Endothelial cell (in vitro differentiated cells): ENCODE measurements at regions not wholly inside any gene's neighbourhood (a gene's known extent, or its start where the extent isn't known, plus 50 kb on each side); places are given as distances from the start of the nearest gene placed in this dataset.

Source experiments
- DNase-seq: peaks from one replicate; pipeline ENCODE4 v3.0.0; 2021; ENCODE audit warnings: low spot score
- H3K27ac Mint-ChIP-seq: one replicate; pipeline ENCODE4 v1.8.0; 2021; ENCODE audit warnings: mixed read lengths, inconsistent platforms; ENCODE audit not compliant: unreplicated experiment
- H3K27me3 Mint-ChIP-seq: one replicate; pipeline ENCODE4 v1.8.0; 2021; ENCODE audit warnings: mild to moderate bottlenecking, moderate library complexity, mixed read lengths, inconsistent platforms; ENCODE audit not compliant: unreplicated experiment
- H3K36me3 Mint-ChIP-seq: one replicate; pipeline ENCODE4 v1.8.0; 2021; ENCODE audit warnings: mild to moderate bottlenecking, low read depth, mixed read lengths, inconsistent platforms; ENCODE audit not compliant: unreplicated experiment
- H3K4me1 Mint-ChIP-seq: one replicate; pipeline ENCODE4 v1.8.0; 2021; ENCODE audit warnings: mild to moderate bottlenecking, mixed read lengths, inconsistent platforms; ENCODE audit not compliant: unreplicated experiment
- H3K4me3 Mint-ChIP-seq: one replicate; pipeline ENCODE4 v1.8.0; 2021; ENCODE audit warnings: mild to moderate bottlenecking, mixed read lengths, inconsistent platforms; ENCODE audit not compliant: unreplicated experiment
- H3K9me3 Mint-ChIP-seq: one replicate; pipeline ENCODE4 v1.8.0; 2021; ENCODE audit warnings: mixed read lengths, inconsistent platforms; ENCODE audit not compliant: unreplicated experiment
- TF ChIP-seq, protein P1 (sequence below): fragments of 200-600 bp; sonication (generic); IDR thresholded peaks from one replicate; pipeline ENCODE4 v1.5.0; 2021; ENCODE audit warnings: antibody characterized with exemption; ENCODE audit not compliant: unreplicated experiment

DNA sequence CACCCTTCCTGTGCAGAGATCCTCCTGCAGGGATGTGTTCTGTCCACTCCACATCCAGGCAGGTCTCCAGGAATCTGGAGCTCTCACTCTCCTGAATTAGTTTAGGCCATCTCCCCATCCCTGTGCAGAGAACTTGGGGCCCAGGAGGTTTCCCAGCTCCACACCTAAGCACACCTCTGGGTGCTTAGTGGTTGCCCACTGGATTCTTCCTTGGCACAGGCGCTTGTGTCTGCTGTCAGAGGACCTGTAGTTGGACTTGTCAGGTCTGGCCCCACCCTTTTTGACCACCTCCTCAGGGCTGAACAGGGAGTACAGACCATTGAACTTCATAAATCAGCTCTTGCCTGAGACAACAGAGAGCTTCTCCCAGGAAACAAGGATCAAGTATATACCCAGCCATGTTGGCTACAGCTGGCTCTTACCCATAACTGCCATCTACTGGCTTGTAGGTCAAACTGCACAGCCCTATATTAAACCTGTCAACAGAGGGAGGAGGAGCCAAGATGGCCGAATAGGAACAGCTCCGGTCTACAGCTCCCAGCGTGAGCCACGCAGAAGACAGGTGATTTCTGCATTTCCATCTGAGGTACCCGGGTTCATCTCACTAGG, 275.5 kb downstream of the PPARGC1A start:
- Mint-ChIP-seq H3K36me3 (no peaks in the 10 kb centered on the region), H3K4me1 (no peaks in the 10 kb centered on the region), H3K27me3 (no peaks in the 10 kb centered on the region), H3K9me3 (no peaks in the 10 kb centered on the region), H3K4me3 (no peak overlapping the region), H3K27ac (no peak overlapping the region)
- TF ChIP-seq, protein P1, sequence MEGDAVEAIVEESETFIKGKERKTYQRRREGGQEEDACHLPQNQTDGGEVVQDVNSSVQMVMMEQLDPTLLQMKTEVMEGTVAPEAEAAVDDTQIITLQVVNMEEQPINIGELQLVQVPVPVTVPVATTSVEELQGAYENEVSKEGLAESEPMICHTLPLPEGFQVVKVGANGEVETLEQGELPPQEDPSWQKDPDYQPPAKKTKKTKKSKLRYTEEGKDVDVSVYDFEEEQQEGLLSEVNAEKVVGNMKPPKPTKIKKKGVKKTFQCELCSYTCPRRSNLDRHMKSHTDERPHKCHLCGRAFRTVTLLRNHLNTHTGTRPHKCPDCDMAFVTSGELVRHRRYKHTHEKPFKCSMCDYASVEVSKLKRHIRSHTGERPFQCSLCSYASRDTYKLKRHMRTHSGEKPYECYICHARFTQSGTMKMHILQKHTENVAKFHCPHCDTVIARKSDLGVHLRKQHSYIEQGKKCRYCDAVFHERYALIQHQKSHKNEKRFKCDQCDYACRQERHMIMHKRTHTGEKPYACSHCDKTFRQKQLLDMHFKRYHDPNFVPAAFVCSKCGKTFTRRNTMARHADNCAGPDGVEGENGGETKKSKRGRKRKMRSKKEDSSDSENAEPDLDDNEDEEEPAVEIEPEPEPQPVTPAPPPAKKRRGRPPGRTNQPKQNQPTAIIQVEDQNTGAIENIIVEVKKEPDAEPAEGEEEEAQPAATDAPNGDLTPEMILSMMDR: no peak
- DNase-seq: no peak

DNA sequence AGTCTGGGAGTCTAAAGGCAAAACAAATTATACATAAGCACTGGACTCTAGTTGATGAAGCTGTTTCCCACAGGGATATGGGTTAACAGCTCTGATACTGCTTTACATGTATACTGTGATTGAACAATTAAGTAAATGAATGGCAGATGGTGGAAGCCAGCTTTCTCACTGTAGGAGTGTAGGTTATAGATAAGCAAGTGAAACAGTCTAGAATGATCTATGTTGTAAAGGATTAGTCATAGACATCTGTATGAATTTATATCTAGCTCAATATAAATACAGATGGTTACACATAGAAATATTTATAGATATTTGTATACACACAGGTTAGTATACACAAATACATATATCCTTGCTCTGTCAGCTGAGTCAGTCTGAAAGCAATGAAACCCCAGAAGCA, 276.1 kb downstream of the PPARGC1A start:
- no peak for DNase-seq

DNA sequence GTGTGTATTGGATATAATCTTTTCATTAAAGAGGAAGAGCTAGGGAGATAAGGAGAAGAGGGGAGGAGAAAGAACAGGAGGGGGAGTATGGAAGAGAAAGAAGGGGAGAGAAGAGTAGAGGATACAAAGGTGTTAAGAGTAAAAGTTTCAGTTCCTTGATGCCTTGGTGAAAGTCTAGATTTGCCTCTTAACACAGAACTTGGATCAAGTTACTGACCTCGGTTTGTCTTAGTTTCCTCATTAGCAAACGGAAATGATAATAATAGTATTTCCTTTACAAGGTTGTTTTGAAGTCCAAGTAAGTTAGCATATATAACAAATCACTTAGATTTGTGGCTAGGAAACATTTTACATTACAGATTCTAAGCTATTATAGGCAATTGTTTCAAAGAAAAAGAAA, 287.1 kb downstream of the PPARGC1A start:
- H3K27ac Mint-ChIP-seq: no peak overlapping the region
- no peak overlapping the region for H3K4me3 Mint-ChIP-seq
- no peaks in the 10 kb centered on the region for H3K27me3 Mint-ChIP-seq
- no peaks in the 10 kb centered on the region for H3K36me3 Mint-ChIP-seq
- H3K9me3 Mint-ChIP-seq: no peaks in the 10 kb centered on the region
- DNase-seq: no peak
- TF ChIP-seq, protein P1: no peak
- H3K4me1 Mint-ChIP-seq: no peaks in the 10 kb centered on the region

More for the DNA sequence above, 276.1 kb downstream of the PPARGC1A start:
- H3K27me3 Mint-ChIP-seq: no peaks in the 10 kb centered on the region
- no peaks in the 10 kb centered on the region for H3K36me3 Mint-ChIP-seq
- no peak overlapping the region for H3K27ac Mint-ChIP-seq
- TF ChIP-seq, protein P1: no peak
- no peaks in the 10 kb centered on the region for H3K9me3 Mint-ChIP-seq
- H3K4me1 Mint-ChIP-seq: no peaks in the 10 kb centered on the region
- no peak overlapping the region for H3K4me3 Mint-ChIP-seq

DNA sequence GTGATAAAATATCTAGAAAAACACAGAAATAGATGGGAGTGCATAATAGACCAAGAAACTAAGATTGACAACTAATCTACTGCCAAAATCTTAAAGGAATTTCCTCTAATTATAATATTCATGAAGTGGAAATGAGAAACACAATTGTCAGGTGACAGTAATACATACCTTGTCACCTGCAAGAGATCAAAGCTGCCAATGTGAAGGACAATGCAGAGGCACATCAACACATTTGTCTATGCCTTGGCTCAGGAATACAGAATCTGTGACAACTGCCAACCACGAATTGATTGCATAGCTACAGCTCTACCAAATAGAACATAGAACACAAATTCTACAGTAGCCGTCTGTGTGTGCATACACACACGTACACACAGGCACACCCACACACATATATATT, 295.7 kb downstream of the PPARGC1A start:
- Mint-ChIP-seq H3K27ac (no peak overlapping the region), H3K36me3 (no peaks in the 10 kb centered on the region), H3K4me3 (no peak overlapping the region), H3K9me3 (peaks cover 7% of the 10 kb centered on the region), H3K4me1 (no peaks in the 10 kb centered on the region), H3K27me3 (peaks cover 1% of the 10 kb centered on the region)
- TF ChIP-seq, protein P1: no peak
- DNase-seq: no peak

DNA sequence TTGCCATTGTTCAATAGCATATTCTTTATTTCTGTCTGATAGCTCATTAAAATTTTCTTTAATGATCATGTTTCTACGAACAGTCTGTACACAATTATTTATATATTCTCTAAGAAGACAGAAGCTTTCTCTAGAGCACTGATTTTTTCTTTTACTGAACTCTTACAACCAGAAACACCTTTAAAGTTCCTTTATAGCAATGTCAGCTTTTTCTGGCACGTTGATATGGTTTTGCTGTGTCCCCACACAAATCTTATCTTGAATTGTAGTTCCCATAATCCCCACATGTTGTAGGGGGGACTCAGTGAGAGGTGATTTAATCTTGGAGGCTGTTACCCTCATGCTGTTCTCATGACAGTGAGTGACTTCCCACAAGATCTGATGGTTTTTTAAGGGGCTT, 299.4 kb downstream of the PPARGC1A start:
- H3K27me3 Mint-ChIP-seq: peaks cover 1% of the 10 kb centered on the region
- DNase-seq: no peak

More for the DNA sequence above, 299.4 kb downstream of the PPARGC1A start:
- TF ChIP-seq, protein P1: no peak
- H3K4me3 Mint-ChIP-seq: no peak overlapping the region
- H3K9me3 Mint-ChIP-seq: peaks cover 7% of the 10 kb centered on the region
- no peaks in the 10 kb centered on the region for H3K36me3 Mint-ChIP-seq
- no peak overlapping the region for H3K27ac Mint-ChIP-seq
- H3K4me1 Mint-ChIP-seq: no peaks in the 10 kb centered on the region
